Liver (tissue), 3 donors: ENCODE measurements at regions not wholly inside any gene's neighbourhood (a gene's known extent, or its start where the extent isn't known, plus 50 kb on each side); places are given as distances from the start of the nearest gene placed in this dataset.

Experiments
- ATF3 ChIP-seq: IDR thresholded peaks from 2 replicates; pipeline ENCODE4 v1.6.1; 2016; ENCODE audit warnings: antibody characterized with exemption
- CTCF ChIP-seq: fragments of 150-350 bp; IDR thresholded peaks from 2 replicates; pipeline ENCODE4 v1.5.1; 2017; ENCODE audit warnings: improper control_type of control experiment, low read depth, low read length; ENCODE audit not compliant: missing input control
- TF ChIP-seq, protein P1 (sequence below): IDR thresholded peaks from 2 replicates; pipeline ENCODE4 v1.6.1; 2016; ENCODE audit warnings: antibody characterized with exemption
- donor health status: healthy.
- donor health status: healthy.

DNA sequence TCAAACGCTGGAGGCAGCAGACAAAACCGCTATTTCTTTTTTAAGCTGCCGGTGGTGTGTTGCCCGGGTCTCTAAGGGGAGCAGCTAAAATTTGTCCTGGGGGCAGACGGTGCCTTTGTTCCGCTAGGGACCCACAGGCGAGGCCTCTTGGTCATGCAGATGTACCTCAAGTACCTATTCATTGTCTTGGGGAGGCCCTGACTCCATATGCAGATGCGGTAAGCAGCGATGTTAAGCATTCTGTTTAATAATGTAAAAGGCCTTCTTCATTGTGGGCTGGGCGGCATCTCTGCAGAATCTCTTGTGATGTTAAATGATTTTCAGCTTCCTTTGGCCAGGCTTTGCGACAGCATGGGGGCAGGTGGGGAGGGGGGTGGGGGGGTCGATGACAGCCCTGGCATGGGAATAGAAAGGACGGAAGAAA is 98.9 kb upstream of the PJA1 start:
- no peak for TF ChIP-seq CTCF
- TF ChIP-seq, protein P1, sequence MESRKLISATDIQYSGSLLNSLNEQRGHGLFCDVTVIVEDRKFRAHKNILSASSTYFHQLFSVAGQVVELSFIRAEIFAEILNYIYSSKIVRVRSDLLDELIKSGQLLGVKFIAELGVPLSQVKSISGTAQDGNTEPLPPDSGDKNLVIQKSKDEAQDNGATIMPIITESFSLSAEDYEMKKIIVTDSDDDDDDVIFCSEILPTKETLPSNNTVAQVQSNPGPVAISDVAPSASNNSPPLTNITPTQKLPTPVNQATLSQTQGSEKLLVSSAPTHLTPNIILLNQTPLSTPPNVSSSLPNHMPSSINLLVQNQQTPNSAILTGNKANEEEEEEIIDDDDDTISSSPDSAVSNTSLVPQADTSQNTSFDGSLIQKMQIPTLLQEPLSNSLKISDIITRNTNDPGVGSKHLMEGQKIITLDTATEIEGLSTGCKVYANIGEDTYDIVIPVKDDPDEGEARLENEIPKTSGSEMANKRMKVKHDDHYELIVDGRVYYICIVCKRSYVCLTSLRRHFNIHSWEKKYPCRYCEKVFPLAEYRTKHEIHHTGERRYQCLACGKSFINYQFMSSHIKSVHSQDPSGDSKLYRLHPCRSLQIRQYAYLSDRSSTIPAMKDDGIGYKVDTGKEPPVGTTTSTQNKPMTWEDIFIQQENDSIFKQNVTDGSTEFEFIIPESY, result no peak
- TF ChIP-seq ATF3, result no peak
